GM12878 (cell line): ENCODE measurements at regions not wholly inside any gene's neighbourhood (a gene's known extent, or its start where the extent isn't known, plus 50 kb on each side); places are given as distances from the start of the nearest gene placed in this dataset.

Experiments used
- ATAC-seq: fragments of 200-7000 bp; cut with Tn5 transposase; 3 replicates; pipeline ENCODE4 v1.9.1; 2020; ENCODE audit warnings: mild to moderate bottlenecking, moderate library complexity
- BruUV-seq: library from RNA; stranded (reverse); fragments of 400-500 nt; replicated peaks from 2 replicates; lab custom pipeline; 2021; lab: Mats Ljungman, UMichigan
- CTCF ChIA-PET: fragments of 300-600 bp; sonication (Branson Sonifier 250); formaldehyde crosslinking; extraction: SDS; loops from one replicate; lab custom pipeline; 2021; ENCODE audit warnings: inconsistent platforms; lab: Yijun Ruan, JAX
- POLR2A ChIA-PET: fragments of 350-600 bp; formaldehyde crosslinking; extraction: SDS; loops from one replicate; lab custom pipeline; 2021; ENCODE audit warnings: inconsistent platforms; lab: Charles Lee
- RAD21 ChIA-PET: fragments of 300-600 bp; sonication (Branson Sonifier 250); formaldehyde crosslinking; loops from one replicate; lab custom pipeline; 2023; ENCODE audit warnings: antibody characterized with exemption; ENCODE audit not compliant: unreplicated experiment; lab: Charles Lee
- SMC1A ChIA-PET: fragments of 300-600 bp; sonication (Branson Sonifier 250); formaldehyde crosslinking; loops from one replicate; lab custom pipeline; 2023; ENCODE audit not compliant: unreplicated experiment, uncharacterized antibody; lab: Charles Lee
- DNase-seq: peaks from one replicate; pipeline ENCODE4 v3.0.0-alpha.2; 2011; ENCODE audit warnings: low read depth, low spot score
- FAIRE-seq: peaks from 3 replicates; lab custom pipeline; 2011; peaks lifted over from hg19 to GRCh38; lab: Jason Lieb, UNC
- H2AFZ ChIP-seq: 2 replicates; pipeline ENCODE4 v1.6.0; 2011; ENCODE audit warnings: low read depth, low read length, control low read depth; ENCODE audit not compliant: control insufficient read depth
- H3K27ac ChIP-seq: 2 replicates; pipeline ENCODE4 v1.5.1; 2011; ENCODE audit warnings: control low read depth; ENCODE audit not compliant: control insufficient read depth, insufficient read depth
- H3K27me3 ChIP-seq, 2 experiments: replicated peaks in 1 of 2; 2 replicates each; pipeline versions ENCODE4 v1.6.0 to v1.6.1; 2011; ENCODE audit warnings: low read length in 1 of 2; ENCODE audit not compliant: control insufficient read depth in 2 of 2, insufficient read depth in 2 of 2
- H3K36me3 ChIP-seq, 2 experiments: 2 replicates each; pipeline ENCODE4 v1.5.1; 2011; ENCODE audit warnings: low read length in 1 of 2; ENCODE audit not compliant: control insufficient read depth in 2 of 2, insufficient read depth in 2 of 2
- H3K4me1 ChIP-seq: 2 replicates; pipeline ENCODE4 v1.6.1; 2011; ENCODE audit warnings: mild to moderate bottlenecking, low read length, moderate library complexity, mixed read lengths; ENCODE audit not compliant: control insufficient read depth, insufficient read depth
- H3K4me2 ChIP-seq: 2 replicates; pipeline ENCODE4 v1.6.0; 2011; ENCODE audit warnings: control low read depth; ENCODE audit not compliant: control insufficient read depth, insufficient read depth
- H3K4me3 ChIP-seq: fragments of 200-600 bp; sonication (generic); 2 replicates; pipeline ENCODE4 v1.5.1; 2016
- H3K79me2 ChIP-seq: 2 replicates; pipeline ENCODE4 v1.6.0; 2011; ENCODE audit warnings: low read length; ENCODE audit not compliant: control insufficient read depth, insufficient read depth
- H3K9ac ChIP-seq: 2 replicates; pipeline ENCODE4 v1.8.0; 2011; ENCODE audit warnings: low read length, control low read depth, mixed read lengths; ENCODE audit not compliant: control insufficient read depth, insufficient read depth
- H3K9me3 ChIP-seq: replicated peaks from 3 replicates; pipeline ENCODE4 v1.5.1; 2011; ENCODE audit warnings: mild to moderate bottlenecking, low read length; ENCODE audit not compliant: control insufficient read depth, insufficient read depth
- H4K20me1 ChIP-seq: 2 replicates; pipeline ENCODE4 v1.6.0; 2011; ENCODE audit not compliant: control insufficient read depth, insufficient read depth
- BMI1 ChIP-seq: fragments of 450-650 bp; IDR thresholded peaks from 2 replicates; pipeline ENCODE4 v1.6.1; 2016; ENCODE audit warnings: mild to moderate bottlenecking, moderate library complexity, borderline replicate concordance
- CBFB ChIP-seq: IDR thresholded peaks from 2 replicates; pipeline ENCODE4 v1.6.1; 2016; ENCODE audit warnings: antibody characterized with exemption, low read depth
- GABPA ChIP-seq: IDR thresholded peaks from 2 replicates; pipeline ENCODE4 v1.6.1; 2014; ENCODE audit warnings: antibody characterized with exemption, low read depth, mild to moderate bottlenecking, inconsistent platforms
- JUNB ChIP-seq: IDR thresholded peaks from 2 replicates; pipeline ENCODE4 v1.6.1; 2016; ENCODE audit warnings: antibody characterized with exemption, mild to moderate bottlenecking
- PKNOX1 ChIP-seq: fragments of 450-650 bp; IDR thresholded peaks from 2 replicates; pipeline ENCODE4 v1.6.1; 2016; ENCODE audit warnings: mild to moderate bottlenecking
- RFX5 ChIP-seq: IDR thresholded peaks from 2 replicates; pipeline ENCODE4 v1.6.1; 2011; ENCODE audit warnings: low read depth, low read length, improper control_type of control experiment
- SUPT20H ChIP-seq: IDR thresholded peaks from 2 replicates; pipeline ENCODE4 v1.6.1; 2011; ENCODE audit warnings: low read depth, mild to moderate bottlenecking, low read length, moderate library complexity, borderline replicate concordance; ENCODE audit not compliant: control insufficient read depth
- SUZ12 ChIP-seq: fragments of 200-600 bp; sonication (generic); IDR thresholded peaks from one replicate; pipeline ENCODE4 v1.6.1; 2018; ENCODE audit warnings: antibody characterized with exemption, mild to moderate bottlenecking; ENCODE audit not compliant: unreplicated experiment
- ZNF622 ChIP-seq: fragments of 450-650 bp; IDR thresholded peaks from 2 replicates; pipeline ENCODE4 v1.6.1; 2017; ENCODE audit warnings: mild to moderate bottlenecking, inconsistent platforms
- WGBS: methylation state at CpG from one replicate; pipeline ENCODE4 v1.1.6; 2016; ENCODE audit warnings: low lambda C conversion rate; ENCODE audit not compliant: insufficient replicate concordance, insufficient coverage; ENCODE audit errors: missing lambda C conversion rate; 5-methylcytosine and 5-hydroxymethylcytosine counted together
- in situ Hi-C: fragments of 300-500 bp; cut with MboI; formaldehyde crosslinking; loops from 9 replicates; pipeline ENCODE4 v1.14.3; 2018; ENCODE audit warnings: mixed read lengths
- intact Hi-C: fragments of 100-400 bp; cut with micrococcal nuclease; formaldehyde crosslinking; loops from one replicate; pipeline ENCODE4 v1.14.2; 2022; ENCODE audit not compliant: unreplicated experiment
- TF ChIP-seq, protein P1 (sequence below): fragments of 450-650 bp; IDR thresholded peaks from 2 replicates; pipeline ENCODE4 v1.6.1; 2018; ENCODE audit warnings: borderline replicate concordance, mild to moderate bottlenecking; ENCODE audit not compliant: partially characterized antibody
- TF ChIP-seq, protein P2 (sequence below): IDR thresholded peaks from 2 replicates; pipeline ENCODE4 v1.6.1; 2011; ENCODE audit warnings: low read depth, low read length, improper control_type of control experiment, borderline replicate concordance
- TF ChIP-seq, protein P3 (sequence below): fragments of 450-650 bp; IDR thresholded peaks from 2 replicates; pipeline ENCODE4 v1.6.1; 2014; ENCODE audit warnings: mild to moderate bottlenecking

DNA sequence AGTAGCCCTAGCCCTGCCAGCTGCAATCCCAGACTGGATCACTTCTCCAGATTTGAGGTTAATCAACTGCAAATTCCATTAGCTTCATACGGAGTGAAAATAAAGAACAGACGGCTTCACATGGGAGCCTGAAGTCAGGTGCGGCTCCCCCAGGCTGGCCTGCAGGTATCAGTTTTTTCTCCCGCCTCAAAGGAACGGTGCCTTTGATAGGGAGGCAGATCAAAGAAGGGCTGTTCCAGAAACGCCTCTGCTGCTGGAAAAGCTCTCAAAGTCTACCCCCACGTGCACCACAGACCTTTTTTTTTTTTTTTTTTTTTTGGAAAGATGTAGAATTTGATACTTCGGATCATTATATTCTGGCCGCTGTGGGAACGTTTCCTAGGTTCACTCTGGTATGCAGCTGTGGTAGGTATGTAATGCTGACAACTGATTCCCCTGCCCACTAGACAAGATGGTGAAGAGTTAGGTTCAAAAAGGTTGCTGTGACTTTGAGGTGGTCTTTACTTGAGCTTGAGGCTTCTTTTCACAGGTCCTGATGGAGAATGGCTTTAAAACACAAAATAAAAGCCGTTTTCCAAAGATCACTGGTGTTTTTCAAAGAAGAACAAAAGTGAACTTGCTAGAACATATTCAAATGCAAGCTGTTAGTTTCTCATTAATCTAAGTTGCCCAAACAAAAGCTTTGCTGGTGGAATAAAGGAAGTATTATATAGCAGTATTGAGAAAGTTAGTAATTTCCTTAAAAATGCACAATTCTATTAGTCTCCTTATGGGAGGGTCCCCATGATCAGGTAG lies 189.0 kb upstream of the NFIA start (continued):
- no peak for TF ChIP-seq PKNOX1
- TF ChIP-seq, protein P1, sequence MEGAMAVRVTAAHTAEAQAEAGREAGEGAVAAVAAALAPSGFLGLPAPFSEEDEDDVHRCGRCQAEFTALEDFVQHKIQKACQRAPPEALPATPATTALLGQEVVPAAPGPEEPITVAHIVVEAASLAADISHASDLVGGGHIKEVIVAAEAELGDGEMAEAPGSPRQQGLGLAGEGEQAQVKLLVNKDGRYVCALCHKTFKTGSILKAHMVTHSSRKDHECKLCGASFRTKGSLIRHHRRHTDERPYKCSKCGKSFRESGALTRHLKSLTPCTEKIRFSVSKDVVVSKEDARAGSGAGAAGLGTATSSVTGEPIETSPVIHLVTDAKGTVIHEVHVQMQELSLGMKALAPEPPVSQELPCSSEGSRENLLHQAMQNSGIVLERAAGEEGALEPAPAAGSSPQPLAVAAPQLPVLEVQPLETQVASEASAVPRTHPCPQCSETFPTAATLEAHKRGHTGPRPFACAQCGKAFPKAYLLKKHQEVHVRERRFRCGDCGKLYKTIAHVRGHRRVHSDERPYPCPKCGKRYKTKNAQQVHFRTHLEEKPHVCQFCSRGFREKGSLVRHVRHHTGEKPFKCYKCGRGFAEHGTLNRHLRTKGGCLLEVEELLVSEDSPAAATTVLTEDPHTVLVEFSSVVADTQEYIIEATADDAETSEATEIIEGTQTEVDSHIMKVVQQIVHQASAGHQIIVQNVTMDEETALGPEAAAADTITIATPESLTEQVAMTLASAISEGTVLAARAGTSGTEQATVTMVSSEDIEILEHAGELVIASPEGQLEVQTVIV = no peak
- TF ChIP-seq, protein P2, sequence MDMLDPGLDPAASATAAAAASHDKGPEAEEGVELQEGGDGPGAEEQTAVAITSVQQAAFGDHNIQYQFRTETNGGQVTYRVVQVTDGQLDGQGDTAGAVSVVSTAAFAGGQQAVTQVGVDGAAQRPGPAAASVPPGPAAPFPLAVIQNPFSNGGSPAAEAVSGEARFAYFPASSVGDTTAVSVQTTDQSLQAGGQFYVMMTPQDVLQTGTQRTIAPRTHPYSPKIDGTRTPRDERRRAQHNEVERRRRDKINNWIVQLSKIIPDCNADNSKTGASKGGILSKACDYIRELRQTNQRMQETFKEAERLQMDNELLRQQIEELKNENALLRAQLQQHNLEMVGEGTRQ = no peak
- no peak for TF ChIP-seq SUPT20H
- TF ChIP-seq RFX5 = no peak
- no peak for TF ChIP-seq CBFB
- TF ChIP-seq, all 136 proteins: peak for 0

DNA sequence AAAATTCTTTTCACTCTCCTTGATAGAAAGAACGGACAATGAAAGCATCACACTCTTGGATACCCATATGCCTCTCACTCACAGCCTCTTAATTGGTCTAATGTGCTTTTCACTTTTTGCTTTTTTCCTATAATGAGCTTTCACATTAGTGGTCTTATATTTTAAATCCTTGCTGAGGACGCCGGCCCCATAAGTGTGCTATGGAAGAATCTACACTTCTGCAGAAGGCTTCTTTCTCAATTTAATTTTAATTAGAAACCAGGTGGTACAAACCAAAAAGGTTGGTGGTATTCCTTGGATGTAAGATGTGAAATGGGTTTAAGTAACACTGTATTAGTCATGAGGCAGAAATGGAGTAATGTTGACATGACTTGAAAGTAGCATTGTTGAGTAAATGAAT lies 190.6 kb upstream of the NFIA start:
- ChIA-PET CTCF (interaction anchor here (1.2 kb wide), 1 partner anchor 7 kb away, joined by 3 read pairs; no protein-coding TSS in a partner anchor), RAD21 (no interaction called here), SMC1A (no interaction called here), POLR2A (no interaction called here)
- no peak overlapping the region for H3K4me2 ChIP-seq
- no TSS peak for BruUV-seq
- H3K4me3 ChIP-seq = no peak overlapping the region
- TF ChIP-seq, protein P3, sequence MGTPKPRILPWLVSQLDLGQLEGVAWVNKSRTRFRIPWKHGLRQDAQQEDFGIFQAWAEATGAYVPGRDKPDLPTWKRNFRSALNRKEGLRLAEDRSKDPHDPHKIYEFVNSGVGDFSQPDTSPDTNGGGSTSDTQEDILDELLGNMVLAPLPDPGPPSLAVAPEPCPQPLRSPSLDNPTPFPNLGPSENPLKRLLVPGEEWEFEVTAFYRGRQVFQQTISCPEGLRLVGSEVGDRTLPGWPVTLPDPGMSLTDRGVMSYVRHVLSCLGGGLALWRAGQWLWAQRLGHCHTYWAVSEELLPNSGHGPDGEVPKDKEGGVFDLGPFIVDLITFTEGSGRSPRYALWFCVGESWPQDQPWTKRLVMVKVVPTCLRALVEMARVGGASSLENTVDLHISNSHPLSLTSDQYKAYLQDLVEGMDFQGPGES = no peak
- no peak for TF ChIP-seq CBFB
- TF ChIP-seq GABPA = no peak
- no peak for TF ChIP-seq ZNF622
- TF ChIP-seq SUZ12 = no peak
- no peak for TF ChIP-seq JUNB
- no peak for TF ChIP-seq BMI1
- DNase-seq = no peak
- no peak overlapping the region for H2AFZ ChIP-seq
- WGBS = 35% methylated on average over 3 of the region's 3 CpGs
- no peaks in the 10 kb centered on the region for H4K20me1 ChIP-seq
- no peaks in the 10 kb centered on the region for H3K9me3 ChIP-seq
- no peaks in the 10 kb centered on the region for H3K79me2 ChIP-seq
- no peaks in the 10 kb centered on the region; a peak in 1 of 4 replicates for H3K27me3 ChIP-seq
- H3K36me3 ChIP-seq = no peaks in the 10 kb centered on the region
- H3K27ac ChIP-seq = no peak overlapping the region
- FAIRE-seq = no peak
- in situ Hi-C loops (no loop called here), intact Hi-C loops (no loop called here)
- no peak overlapping the region for H3K9ac ChIP-seq
- no peaks in the 10 kb centered on the region for H3K4me1 ChIP-seq
- no peak for ATAC-seq
